IPS-NIHi11 (cell line): ENCODE measurements at regions not wholly inside any gene's neighbourhood (a gene's known extent, or its start where the extent isn't known, plus 50 kb on each side); places are given as distances from the start of the nearest gene placed in this dataset.

ENCODE experiments used
- DNase-seq: peaks from one replicate; pipeline ENCODE4 v3.0.0; 2012; ENCODE audit warnings: mixed read lengths, low spot score

- DNase-seq = no peak
Observed at GRCh38 chr11:70501051-70501901, 102.9 kb downstream of the CTTN start.

GRCh38 chr11:70501933-70502540, 103.7 kb downstream of the CTTN start:
- DNase-seq = no peak

GRCh38 chr11:70502677-70503467, 104.5 kb downstream of the CTTN start:
- no peak for DNase-seq

GRCh38 chr11:70503468-70504221, 105.3 kb downstream of the CTTN start:
- peak; percentile 58 for DNase-seq

- DNase-seq = no peak
Observed at GRCh38 chr11:70504246-70505020, 106.1 kb downstream of the CTTN start.

GRCh38 chr11:70505331-70505731, 107.0 kb downstream of the CTTN start:
- DNase-seq = no peak

DNA sequence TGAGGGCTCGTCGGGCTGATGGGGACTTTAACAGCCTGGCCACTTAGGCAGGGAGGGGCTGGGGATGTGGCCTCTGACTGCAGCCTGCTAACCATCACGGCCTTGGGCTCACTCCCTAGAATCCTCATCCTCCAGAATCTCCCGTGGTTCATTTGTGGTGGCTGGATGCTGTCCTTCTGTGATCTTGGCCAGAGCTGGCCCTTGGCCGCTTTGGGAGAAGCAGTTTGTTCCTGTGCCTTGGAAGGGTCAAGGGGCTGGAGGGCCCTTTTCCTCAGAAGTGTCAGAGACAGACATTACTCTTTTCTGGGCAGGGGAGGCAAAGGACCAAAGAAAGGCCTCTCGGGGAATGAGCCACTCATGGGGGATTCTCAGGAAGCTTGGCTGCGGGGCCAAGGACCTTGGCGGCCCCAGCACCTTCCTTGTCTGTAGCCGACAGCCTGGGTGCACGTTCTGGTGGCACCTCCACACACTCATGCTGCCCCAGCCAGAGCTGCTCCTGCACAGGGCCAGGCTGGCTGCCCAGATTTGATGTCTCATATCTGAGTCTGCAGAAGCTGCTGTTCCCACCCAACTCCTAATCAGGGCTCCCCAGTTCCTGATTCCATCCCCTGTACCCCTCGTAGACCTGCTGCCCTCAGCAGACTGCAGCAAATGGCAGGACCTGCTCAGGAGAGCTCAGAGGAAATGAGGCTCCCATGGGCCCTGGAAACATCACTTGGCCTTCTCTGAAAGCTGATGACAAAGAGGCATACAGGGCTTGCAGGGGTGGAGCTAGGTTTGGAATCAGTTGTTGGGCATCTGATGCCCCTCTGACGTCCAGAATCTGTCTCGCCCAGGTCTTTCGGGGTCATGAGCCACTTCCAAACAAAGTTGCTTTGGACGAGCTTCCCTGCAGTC, 107.7 kb downstream of the CTTN start:
- no peak for DNase-seq

DNA sequence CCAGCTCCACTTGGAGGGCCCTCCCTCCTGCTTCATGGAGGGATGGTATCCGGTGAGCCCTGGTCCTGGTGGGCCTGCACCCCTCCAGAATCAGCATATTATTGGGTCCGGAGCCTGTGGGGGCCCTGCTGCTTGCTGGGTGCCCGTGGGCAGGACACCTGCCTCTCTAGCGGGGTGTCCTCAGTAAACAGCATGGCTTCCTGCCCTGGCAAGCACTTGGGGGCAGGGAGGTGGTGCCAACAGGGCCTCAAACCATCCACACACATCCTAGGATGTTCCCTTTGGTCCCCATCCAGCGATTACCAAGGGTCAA, 108.3 kb downstream of the CTTN start:
- no peak for DNase-seq

DNA sequence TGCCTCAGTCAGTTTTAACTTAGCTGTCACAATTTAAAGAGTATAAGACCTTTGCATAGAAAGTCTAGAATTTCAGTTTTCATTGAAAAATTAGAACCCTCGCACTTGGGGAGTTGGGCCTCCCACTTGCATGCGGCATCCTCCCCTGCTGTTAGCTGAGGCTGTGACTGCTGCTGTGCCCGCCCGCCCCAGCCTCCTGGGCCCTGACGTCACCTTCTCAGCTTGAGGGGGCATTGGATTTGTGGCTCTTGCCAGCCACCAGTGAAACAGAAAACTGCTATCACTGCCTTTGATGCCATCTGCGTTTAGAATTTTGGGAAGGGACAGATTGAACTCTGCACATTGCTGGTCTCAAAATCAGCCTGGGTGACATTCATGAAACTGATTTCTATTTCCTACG, 108.7 kb downstream of the CTTN start:
- DNase-seq = no peak

GRCh38 chr11:70507466-70508230, 109.3 kb downstream of the CTTN start:
- no peak for DNase-seq

DNA sequence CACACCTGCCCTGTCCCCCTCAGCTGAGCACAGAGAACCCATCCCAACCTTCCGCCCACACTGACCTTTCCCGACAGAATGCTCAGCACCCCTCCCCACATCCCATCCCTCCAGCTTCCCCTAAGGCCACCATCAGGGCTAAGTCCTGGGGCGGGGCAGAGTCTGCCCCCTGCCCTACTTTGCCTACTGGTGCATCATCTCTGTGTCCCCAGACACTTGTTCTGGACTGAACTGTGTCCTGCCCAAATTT, 109.8 kb downstream of the CTTN start:
- no peak for DNase-seq

DNA sequence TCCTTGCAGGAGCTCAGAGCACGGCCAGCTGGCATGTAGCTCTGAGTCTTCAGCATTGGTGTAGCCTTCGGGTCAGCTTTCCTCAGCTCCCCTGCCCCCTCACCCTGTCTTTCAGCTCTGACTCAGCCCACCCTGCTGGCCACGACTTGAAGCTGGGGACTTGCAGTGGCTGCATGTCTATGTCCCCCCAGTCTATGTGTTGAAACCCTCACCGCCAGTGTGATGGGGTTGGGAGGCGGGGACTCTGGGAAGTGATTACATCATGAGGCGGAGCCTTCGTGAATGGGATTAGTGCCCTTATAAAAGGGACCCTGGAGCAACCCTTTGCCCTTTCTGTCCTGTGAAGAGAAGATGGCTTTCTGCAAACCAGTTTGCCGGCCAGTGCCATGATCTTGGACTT, 111.1 kb downstream of the CTTN start:
- no peak for DNase-seq

DNA sequence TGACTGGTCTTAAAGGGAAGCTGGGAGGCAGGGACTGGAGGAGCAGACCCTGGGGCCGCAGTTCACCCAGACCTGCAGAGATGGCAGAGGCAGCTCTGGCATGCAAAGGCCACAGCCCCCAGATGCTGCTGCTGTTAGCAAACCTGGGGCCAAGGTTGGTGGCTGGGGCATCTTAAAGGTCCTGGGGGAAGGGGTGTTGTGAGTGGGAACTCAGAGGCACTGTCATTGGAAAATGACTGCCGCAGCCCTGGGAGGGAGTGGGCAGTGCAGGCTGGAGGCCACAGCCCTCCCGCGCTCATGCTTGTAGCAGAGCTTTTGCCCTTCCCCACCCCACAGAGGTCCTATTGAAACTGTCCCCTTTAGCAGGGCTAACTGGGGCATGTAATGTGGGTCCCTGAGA, 111.8 kb downstream of the CTTN start:
- no peak for DNase-seq

DNA sequence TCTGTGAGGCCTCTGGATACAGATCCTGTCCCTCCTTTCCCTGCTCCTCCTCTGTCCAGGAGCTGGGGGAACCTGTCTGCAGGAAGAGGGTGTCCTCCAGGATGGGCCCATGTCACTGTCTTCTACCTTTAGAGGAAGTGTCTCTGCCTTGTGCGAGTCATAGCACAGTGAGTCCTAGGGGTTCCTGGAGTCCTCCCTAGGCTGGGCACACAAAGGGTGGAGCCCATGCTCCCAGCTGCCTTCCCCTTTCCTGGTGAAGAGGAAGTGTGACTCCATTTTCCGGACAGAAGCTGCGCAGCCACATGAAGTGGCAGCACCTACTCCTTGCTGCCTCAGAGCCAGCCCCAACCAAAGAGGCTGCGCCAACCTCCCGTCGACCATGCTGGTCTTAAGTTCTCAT, 112.2 kb downstream of the CTTN start:
- no peak for DNase-seq

GRCh38 chr11:70511345-70511744, 113.0 kb downstream of the CTTN start:
- peak; percentile 57 for DNase-seq

- DNase-seq = no peak
Observed at GRCh38 chr11:70512716-70513115, 114.4 kb downstream of the CTTN start.

DNA sequence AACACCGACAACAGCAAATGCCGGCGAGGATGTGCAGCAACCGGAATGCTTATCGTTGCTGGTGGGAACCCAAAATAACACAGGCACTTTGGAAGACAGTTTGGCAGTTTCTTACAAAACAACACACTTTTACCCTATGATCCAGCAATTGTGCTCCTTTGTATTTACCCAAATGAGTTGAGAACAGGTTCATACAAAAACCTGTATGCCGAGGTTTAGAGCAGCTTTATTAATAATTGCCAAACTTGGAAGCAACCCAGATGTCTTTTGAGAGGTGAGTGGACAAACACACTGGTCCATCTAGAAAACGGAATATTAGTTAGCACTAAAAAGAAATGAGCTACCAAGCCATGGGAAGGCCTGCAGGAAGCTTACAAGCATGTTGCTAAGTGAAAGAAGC, 118.9 kb downstream of the CTTN start:
- DNase-seq = no peak

- no peak for DNase-seq
Observed at GRCh38 chr11:70517988-70518907, 119.9 kb downstream of the CTTN start.

- DNase-seq = no peak
Observed at GRCh38 chr11:70519117-70519516, 120.8 kb downstream of the CTTN start.
